NCI-H345 (cell line): ENCODE measurements at regions not wholly inside any gene's neighbourhood (a gene's known extent, or its start where the extent isn't known, plus 50 kb on each side); places are given as distances from the start of the nearest gene placed in this dataset.

Experiments used
- DNase-seq: peaks from one replicate; lab custom pipeline; 2025; lab: John Stamatoyannopoulos, UW

DNA sequence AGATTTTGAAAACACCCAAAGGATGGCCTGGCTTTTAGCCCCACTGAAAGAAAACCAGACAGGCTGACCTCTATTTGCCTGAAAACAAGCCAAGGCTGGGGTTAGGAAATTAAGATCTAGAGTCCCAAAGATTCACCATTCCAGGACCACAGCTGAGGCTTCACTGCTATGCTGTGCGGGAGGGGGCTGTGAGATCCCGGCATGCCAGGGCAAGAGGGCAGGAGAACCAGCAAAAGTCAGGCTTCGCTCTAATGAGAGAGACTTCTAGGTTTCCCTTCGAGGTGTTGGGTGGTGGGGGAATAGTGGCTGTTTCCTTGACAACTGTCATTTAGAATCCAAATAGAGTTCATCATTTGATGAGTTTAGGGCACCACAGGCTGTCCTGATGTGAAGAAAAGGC, 152.9 kb upstream of the NFIB start:
- DNase-seq, result no peak

DNA sequence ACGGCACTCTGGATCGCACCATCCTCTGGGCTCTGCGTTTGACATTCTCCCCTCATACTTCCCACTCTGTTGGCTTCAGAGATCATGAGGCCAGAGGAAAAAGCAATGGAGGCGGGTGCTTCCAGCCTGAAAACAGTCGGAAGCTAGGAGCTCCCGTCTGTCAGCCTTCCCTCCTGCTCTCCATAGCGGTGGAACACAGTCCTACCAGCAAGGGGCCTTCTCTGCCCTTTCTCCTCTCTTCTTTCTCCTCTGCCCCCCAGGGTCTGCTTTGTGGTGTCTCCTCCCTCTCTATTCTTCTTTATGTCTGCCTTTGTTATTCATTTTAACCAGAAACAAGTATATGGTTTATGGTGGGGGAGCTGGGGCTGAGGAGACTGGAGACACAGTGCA, 152.5 kb upstream of the NFIB start:
- DNase-seq, result no peak

DNA sequence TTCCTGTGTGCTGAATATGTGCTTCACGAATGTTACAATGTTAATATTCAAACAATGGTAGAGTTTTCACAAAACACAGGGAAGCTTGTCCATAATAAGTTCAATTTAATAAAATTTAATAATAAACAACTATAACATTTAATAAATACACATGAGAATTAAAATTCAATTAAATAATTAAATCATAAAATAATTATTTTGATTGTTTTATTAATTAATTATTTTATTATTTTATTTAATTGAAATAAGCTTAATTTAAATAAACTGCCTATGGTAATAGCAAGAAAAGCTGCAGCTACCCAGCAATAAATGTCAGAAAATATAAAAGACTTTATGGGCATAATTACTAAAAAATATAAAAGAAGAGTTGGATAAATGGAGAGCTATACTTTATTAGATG, 149.0 kb upstream of the NFIB start:
- no peak for DNase-seq

DNA sequence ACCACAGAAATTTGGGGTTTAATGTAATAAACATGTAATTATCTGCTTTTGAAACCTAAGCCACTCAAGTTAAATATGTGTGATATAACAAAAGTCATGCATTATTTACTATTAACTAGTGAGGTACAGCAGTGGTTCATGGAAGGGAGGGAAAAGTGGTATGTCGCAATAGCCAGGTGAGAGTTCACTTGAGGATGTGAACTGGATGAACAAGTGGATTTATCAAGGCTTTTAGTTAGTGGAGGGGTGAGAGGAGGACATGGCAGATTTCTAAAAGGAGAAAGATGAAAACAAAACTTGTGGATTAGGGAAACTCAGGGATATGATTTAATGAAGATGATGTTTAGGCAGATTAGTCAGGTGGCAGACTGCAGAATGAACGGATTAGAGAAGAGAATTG, 141.3 kb upstream of the NFIB start:
- no peak for DNase-seq

DNA sequence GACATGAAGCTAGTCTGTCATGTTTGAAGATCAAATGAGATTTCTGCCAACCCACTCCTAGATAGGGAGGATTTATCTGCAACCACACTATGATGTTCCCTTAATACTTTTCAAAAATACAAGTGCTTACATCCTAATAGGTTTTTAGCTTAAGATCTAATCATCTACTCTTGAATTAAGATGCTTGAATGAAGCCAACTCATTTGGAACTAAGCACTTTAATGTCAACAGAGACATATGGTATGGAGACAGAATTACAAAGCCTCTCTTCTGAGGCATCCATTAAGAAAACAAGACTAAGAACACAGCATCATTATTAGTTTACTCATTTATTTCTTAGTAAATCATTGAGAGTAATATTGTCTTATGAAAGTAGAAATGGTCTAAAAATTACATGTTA, 139.3 kb upstream of the NFIB start:
- no peak for DNase-seq

DNA sequence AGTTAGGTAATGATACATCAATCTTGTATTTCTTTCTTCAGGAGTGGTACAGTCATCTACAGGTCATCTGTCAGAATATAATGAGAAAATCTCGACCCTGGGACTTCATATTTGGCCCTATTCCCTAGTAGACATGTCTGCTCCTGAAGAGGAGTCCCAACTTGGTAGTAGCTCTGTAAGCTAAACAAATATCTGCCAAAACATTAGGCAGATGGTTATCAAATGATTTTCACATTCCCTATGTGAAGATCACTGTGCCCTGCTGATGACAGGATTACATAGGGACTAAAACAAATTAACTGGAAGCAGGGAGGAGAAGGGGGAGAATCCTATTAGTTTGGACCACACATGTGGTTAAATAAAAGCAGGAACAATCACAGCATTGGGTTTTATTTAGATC, 138.6 kb upstream of the NFIB start:
- DNase-seq, result no peak

DNA sequence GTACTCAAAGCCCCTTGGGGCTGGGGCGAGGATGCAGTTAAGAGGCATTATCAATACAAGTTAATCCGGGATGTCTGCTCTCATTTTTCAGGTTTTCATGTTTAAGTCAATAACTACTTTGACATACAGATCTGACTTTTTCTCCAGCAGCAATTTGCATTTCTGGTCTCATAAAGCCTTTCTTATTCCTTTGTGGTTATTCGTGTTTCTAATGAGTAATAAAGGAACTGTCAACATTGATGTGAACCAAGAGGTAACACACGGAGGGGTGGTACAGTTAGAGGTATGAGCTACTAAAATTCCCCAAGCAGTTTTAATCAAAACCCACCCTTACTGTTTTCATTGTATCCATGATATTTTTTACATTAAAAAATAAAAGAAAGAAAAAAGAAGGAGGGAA, 138.0 kb upstream of the NFIB start:
- DNase-seq, result no peak

DNA sequence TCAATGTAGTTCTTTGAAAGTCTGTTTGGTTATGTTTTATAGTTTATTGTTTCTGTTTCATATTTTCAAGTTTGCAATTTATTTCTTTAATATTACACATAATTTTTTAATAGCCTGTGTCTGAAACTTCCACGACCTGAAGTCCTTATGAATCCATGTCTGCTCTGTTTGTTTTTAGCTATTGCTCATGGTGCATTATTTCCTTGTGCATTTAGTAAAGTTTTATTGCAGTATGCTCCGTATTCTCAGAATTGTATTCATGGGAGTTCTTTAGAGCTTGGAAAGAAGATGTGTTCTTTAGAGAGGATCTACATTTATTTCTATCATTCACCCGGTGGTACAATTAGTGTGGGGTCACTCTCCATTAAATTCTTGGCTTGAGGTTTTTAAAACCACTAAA, 133.2 kb upstream of the NFIB start:
- DNase-seq, result no peak

DNA sequence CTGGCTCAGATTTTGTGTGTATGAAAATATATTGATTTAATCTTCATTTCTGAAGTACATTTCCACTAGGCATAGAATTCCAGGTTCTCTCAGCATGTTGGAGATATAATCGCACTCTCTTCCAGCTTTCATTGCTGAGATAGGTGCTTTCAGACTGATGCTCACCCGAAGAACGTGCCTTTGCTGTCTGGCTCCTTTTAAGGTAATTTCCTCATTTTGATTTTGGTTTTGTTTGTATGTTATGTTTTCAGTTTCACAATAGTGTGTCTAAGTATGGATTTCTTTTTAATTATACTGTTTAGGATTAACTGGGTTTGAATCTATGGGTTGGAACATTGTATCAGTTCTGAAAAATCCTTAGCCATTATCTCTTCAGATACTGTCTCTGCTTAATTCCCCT, 132.0 kb upstream of the NFIB start:
- DNase-seq, result no peak

DNA sequence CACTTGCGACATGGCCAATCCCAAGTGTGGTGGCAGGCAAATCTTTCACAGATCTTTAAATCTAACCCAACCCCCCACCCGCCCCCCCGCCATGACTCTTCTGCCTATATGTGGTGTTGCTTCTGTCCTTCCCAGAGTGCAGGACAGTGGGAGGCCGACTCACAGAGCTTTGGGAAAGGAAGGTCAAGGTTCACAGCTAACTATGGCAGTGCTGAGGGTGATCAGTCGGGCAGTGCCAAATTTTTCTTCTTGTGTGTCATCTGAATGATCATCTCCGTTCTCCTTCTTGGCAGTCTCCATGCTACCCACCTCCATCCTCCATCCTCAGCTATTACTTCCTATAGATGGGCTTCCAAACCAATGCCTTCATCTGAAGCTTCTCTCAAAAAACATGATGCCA, 129.0 kb upstream of the NFIB start:
- DNase-seq, result no peak

DNA sequence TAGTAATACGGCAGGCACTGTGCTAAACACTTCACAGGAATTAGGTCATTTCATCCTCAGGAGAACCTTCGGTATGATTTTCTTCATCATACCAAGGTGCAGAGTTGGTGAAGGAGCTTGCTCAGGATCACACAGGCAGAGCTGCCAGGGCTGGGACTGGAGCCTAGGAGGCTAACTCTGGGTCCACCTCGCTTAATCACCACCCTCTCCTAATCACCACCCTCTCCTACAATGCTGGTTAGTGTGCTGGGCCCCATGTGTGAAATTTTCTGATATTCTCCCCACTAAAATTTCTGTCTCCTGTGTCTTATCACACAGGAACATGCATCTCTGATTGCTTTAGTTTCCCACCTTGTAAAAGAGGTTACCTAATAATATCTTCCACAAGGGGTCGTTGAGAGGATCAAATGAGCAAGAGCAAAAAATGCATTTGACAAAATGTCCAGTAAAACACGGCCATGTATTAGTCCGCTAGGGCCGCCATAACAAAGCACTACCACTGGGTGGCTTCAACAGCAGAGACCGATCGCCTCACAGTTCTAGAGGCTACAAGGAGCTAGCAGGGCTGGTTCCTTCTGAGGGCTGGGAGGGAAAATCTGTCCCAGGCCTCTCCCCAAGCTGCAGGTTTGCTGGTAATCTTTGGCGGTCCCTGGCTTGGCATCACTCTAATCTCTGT, 128.2 kb upstream of the NFIB start:
- peak; percentile 17 for DNase-seq

DNA sequence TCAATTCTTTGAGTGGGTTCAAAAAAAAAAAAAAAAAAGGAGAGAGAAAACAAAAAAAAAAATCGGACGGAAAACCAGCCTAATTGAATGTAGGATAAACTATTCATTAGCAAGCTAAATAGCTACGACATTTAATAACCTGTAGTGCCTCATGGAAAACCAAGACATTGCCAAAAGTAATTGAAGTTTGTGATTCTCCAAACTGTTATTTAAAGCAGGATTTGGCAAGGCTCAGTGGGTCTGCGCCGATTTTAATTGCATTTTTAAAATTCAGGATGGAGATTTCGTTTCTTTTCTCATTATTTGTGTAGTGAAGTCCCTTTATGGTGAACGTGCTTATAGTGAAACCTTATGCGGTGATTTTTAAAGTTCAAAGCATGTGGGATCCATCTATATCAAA, 127.2 kb upstream of the NFIB start:
- no peak for DNase-seq

DNA sequence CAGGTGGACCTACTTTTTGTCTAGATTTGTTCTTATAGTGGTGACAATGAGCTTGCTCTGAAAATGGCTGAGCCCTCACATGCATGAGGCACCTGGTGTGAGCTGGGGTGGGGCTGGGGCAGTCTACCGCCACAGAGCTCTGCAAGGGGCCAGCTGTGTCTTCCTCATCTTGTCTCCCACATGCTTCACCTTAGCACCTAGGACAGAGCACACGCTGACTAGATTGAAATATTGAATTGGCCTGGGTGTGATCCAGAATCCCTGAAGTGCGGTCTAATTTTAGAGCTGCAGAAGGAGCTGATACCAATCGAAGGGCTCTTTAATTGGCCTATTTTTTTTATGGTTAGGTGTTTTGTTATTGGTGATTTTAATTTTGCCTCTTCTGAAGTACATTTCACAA, 126.1 kb upstream of the NFIB start:
- DNase-seq, result peak; percentile 45

DNA sequence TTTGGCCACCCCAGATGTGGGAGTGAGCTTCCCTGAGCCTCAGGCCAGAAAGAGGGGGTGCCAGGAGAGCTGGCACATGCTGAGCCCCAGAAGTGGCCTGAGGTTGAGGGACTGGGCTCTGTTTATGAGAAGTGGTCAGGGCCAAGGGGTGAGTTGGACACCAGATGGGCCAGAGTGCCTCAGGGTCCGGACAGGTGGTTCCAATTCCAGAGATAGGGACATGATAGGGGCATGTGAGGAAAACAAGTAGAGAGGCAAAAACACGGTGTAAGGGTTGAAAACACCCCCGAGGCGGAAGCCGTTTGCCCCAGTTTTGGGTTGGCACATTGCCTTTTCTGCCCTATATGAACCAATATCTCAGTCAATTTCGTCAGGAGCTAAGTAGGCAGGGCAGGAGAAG, 125.6 kb upstream of the NFIB start:
- no peak for DNase-seq

DNA sequence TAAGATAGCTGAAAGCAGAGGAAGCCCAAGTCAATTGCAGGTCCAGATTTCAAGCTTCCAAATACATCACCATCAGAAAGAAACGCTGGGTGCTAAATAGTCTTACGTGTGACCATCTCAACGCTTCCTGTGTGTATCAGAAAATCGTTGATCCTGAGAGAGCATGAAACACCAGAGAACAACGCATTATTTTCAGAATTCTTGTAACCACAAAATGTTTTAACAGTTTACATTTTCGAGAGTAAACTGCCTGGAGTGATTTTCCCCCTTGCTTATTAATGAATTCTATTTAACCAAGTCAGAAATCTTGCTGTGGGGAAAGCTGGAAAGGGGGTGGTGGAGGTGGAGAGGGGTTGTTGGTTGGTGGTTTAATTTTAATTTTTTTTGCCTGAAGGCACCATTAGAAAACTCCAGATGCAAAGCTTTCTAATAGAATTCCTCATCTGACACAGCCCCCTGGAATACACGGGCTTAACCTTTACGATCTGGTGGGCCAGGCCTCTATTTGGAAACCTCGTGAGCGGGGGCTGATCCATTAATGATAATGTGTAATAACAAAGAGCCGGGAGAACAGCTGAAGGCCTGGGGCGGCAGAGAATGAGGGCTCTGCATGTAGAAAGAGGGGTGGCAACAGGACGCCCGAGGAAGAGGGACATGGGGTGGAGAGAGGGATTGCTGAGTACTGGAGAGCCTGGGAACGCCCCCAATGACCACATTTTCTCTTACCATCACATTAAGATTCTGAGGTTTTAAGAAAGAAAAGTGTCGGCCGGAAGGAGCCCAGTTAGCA, 124.5 kb upstream of the NFIB start:
- DNase-seq, result peak; percentile 40

DNA sequence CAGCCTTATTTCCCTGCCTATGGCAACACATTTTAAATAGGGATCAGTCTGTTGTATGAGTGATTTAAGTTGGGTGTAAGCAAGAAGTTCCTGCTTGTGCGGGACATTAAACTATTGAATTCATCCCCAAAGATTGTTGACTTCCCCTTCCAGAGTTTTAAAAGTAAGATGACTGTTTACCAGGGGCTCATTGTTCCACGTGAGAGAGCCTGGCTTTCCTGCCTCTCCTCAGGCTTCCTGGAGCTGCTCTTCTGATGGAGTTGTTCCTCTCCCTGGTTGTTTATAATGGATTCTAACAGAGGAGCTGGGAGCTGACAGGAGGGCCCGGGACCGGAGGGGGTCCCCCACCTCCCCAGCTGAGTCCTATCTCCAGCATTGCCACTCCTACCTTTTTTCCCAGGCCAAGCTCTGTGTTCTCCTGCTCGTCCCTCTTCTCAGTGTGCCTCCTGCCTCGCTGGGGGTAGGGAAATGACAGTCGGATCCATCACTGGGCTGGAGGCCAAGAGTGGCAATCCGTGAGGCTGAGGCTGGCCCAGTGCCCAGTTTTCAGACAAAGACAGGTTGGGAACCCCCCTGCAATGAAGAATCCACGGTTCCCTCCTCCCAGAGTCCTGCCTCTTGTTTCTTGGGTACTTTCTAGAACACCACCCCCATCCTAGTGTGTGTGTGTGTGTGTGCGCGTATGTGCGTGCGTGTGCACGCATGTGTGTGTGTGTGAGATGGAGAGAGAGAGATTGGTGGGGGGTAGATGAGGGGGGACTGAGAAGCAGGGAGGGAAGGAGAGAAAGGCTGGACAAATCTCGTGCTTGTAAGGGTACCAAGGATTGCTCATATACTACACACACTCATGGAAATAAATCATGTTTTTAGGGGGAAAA, 123.7 kb upstream of the NFIB start:
- peak; percentile 98 for DNase-seq

DNA sequence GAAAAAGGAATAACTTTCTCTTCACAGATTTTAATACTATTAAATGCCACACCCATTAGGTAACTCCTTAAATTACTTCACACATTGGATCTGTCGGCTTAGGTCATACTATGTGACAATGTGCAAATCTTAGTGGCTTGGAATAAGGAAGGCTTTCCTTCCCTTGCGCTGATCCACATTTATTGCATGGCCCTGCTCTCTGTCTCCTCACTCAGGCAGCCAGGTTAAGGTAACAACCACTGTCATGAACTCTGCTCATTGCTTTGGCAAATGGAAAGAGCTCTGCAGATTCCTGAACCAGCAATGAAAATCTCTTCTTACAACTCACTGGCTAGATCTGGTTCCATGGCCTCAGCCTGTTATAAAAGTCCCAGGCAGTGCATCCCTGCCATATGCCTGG, 121.9 kb upstream of the NFIB start:
- no peak for DNase-seq

DNA sequence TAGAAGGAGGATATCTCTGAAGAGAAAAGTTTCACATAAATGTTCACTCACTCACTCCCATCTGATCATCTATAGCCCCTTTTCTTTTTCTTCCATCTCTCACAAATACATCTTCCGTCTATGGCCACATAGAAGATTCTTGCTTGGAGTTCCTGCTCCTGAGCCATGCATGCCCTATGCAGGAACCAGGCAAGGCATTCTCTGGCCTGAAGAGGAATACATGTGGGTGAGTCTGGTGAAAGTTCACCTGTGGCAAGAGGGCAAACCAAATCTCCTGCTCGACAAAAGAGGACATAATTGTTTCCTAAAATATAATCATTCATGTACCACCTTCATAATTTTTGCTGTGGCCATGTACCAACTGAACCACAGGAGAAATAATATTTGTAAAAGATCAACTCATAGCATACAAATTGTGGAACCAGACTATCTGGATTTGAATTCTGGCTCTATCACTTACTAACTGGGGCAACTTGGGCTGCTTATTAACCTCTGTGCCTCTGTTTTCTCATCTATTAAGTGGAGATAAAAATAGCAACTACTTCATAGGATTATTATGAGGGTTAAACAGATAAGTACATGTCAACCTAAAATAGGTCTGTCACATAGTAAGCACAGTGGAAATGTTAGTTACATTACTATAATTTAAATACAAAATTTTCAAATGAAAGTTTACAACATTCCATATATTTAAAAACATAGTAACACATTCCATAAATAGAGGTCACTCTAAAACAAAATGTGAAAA, 121.2 kb upstream of the NFIB start:
- DNase-seq, result no peak

DNA sequence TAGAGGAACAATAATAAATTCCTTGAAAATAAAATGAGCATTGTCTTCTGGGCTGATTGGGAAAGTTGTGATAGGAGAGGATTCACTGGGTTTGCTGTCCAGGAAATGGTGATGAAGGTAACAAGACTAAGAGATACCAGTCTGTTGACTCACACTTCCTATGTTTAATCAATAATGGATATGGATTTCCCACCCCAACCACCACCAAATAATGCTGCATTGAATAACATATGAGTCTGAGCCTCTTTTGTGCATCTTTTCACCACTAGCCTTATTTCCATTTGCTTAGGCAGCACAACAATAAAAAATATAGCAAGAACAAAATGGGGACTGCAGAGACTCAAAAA, 120.2 kb upstream of the NFIB start:
- no peak for DNase-seq

DNA sequence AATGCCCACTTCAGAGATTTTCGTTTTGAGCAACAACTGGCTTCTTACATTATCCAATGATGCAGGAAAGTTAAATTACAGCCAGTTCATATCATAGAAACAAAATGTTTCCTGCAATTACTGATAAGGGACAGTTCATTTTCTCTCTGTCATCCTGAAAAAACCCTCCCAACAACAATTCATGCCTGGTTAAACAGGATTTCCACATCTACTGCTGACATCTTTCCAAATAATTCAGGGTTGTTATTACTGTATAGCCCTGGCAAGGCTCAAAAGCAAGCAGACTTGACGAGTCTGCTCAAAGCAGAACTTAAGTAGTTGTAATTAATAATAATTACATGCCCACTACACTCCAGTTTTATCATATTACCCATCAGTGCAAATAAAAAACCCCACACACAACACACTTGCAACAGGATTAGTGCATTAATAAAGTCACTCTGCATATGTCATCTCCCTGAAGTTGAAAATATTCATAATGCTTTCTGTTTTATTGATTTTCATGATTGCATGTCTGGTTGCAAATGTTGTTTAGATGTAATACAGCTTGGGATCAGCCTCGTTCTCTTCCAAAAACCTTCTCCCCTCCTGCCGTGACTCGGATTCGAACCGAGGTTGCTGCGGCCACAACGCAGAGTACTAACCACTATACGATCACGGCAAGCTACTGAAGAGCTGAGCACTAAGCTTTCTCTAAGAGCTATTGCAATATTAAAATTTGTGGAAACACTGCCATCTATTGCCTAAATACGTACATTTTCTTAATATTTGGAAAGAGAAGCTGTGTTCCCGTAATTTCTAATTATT, 119.6 kb upstream of the NFIB start:
- peak; percentile 22 for DNase-seq

DNA sequence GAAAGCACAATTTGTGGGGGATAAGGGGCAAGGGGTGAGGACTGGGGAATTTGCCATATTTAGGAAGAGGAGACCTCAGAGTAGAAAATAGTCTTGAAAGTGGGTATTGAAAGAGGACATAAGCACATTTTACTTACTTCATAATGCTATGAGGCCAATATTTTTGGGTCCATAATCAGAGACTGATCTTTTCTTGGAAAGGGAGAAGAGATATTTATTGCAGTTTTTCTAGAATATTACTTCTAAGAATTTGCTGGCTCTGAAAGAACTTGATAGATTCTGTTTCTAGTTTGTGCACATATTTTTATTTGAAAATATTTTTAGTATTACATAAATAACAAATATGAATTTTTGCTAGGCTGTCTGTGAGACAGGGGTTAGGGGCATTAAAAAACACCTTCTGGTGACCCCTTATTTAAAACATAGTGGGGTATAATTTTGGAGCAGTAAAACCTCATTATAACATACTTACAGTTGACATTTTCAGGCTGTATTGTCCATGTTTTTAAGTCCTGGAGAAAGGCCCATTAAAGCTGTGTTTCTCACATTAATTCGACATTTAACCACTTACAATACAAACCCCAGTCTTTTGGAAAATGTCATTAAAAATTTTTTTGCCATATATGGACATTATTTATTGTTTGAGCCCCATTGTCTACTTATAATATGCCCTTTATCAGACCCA, 118.9 kb upstream of the NFIB start:
- DNase-seq, result no peak
